ENCODE measurements at regions not wholly inside any gene's neighbourhood (a gene's known extent, or its start where the extent isn't known, plus 50 kb on each side); places are given as distances from the start of the nearest gene placed in this dataset.

DNA sequence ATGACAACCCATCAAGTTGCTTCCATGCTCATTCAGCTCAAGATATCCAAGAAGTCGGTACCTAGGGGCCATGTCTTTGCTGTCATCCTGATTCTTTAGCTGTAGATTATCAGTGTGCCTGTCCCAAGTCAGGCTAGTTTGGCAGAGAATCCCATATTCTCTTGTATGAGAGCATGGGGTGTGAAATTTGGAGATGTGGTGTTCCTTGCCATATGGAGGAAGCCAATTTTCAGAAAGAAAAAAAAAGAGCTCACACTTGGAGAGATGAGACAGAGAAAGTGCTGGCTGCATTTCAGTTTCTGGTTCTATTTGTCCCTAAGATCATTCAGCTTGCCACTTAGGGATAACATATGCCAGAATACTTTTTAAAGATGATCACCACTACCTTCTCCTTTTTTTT lies 52.3 kb upstream of the SLC4A7 start:
- Mint-ChIP-seq H3K36me3 (no peaks in the 10 kb centered on the region), H3K4me3 (no peak overlapping the region), H3K27ac (no peak overlapping the region), H3K4me1 (peaks cover 62% of the 10 kb centered on the region), H3K27me3 (ENCODE audit: low read depth) (no peaks in the 10 kb centered on the region), H3K9me3 (no peaks in the 10 kb centered on the region)
- DNase-seq (ENCODE audit: low spot score) = no peak
- ChIA-PET POLR2A (no interaction called here), CTCF (no interaction called here)
- no peak for TF ChIP-seq RELA (CRISPR knock-in tag; IDR thresholded peaks at IDR 0.05; ENCODE audit: borderline replicate concordance)
- TF ChIP-seq ZNF232 (CRISPR knock-in tag; IDR thresholded peaks at IDR 0.05) = no peak
- no peak for TF ChIP-seq ZNF423 (CRISPR knock-in tag; IDR thresholded peaks at IDR 0.05)
- no peak for TF ChIP-seq MAX (CRISPR knock-in tag; IDR thresholded peaks at IDR 0.05)
- no peak for TF ChIP-seq TEAD1 (CRISPR knock-in tag; IDR thresholded peaks at IDR 0.05)
- TF ChIP-seq KAT7 (CRISPR knock-in tag; IDR thresholded peaks at IDR 0.05; ENCODE audit: borderline replicate concordance) = no peak
- TF ChIP-seq, protein P1, sequence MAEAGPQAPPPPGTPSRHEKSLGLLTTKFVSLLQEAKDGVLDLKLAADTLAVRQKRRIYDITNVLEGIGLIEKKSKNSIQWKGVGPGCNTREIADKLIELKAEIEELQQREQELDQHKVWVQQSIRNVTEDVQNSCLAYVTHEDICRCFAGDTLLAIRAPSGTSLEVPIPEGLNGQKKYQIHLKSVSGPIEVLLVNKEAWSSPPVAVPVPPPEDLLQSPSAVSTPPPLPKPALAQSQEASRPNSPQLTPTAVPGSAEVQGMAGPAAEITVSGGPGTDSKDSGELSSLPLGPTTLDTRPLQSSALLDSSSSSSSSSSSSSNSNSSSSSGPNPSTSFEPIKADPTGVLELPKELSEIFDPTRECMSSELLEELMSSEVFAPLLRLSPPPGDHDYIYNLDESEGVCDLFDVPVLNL (CRISPR knock-in tag; IDR thresholded peaks at IDR 0.05; ENCODE audit: borderline replicate concordance, low read depth) = no peak
- TF ChIP-seq HMGXB4 (CRISPR knock-in tag; IDR thresholded peaks at IDR 0.05) = no peak
- TF ChIP-seq ZNF396 (CRISPR knock-in tag; IDR thresholded peaks at IDR 0.05; ENCODE audit: borderline replicate concordance) = no peak
- TF ChIP-seq ELF4 (CRISPR knock-in tag; IDR thresholded peaks at IDR 0.05; ENCODE audit: low read depth) = no peak
- TF ChIP-seq FOXK1 (CRISPR knock-in tag; IDR thresholded peaks at IDR 0.05) = no peak
- TF ChIP-seq, protein P2, sequence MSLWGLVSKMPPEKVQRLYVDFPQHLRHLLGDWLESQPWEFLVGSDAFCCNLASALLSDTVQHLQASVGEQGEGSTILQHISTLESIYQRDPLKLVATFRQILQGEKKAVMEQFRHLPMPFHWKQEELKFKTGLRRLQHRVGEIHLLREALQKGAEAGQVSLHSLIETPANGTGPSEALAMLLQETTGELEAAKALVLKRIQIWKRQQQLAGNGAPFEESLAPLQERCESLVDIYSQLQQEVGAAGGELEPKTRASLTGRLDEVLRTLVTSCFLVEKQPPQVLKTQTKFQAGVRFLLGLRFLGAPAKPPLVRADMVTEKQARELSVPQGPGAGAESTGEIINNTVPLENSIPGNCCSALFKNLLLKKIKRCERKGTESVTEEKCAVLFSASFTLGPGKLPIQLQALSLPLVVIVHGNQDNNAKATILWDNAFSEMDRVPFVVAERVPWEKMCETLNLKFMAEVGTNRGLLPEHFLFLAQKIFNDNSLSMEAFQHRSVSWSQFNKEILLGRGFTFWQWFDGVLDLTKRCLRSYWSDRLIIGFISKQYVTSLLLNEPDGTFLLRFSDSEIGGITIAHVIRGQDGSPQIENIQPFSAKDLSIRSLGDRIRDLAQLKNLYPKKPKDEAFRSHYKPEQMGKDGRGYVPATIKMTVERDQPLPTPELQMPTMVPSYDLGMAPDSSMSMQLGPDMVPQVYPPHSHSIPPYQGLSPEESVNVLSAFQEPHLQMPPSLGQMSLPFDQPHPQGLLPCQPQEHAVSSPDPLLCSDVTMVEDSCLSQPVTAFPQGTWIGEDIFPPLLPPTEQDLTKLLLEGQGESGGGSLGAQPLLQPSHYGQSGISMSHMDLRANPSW (CRISPR knock-in tag; conservative IDR thresholded peaks at IDR 0.05; ENCODE audit: low read depth) = no peak
- TF ChIP-seq SOX15 (CRISPR knock-in tag; IDR thresholded peaks at IDR 0.05) = no peak
- TF ChIP-seq PRRX2 (CRISPR knock-in tag; IDR thresholded peaks at IDR 0.05) = no peak
- TF ChIP-seq, protein P3, sequence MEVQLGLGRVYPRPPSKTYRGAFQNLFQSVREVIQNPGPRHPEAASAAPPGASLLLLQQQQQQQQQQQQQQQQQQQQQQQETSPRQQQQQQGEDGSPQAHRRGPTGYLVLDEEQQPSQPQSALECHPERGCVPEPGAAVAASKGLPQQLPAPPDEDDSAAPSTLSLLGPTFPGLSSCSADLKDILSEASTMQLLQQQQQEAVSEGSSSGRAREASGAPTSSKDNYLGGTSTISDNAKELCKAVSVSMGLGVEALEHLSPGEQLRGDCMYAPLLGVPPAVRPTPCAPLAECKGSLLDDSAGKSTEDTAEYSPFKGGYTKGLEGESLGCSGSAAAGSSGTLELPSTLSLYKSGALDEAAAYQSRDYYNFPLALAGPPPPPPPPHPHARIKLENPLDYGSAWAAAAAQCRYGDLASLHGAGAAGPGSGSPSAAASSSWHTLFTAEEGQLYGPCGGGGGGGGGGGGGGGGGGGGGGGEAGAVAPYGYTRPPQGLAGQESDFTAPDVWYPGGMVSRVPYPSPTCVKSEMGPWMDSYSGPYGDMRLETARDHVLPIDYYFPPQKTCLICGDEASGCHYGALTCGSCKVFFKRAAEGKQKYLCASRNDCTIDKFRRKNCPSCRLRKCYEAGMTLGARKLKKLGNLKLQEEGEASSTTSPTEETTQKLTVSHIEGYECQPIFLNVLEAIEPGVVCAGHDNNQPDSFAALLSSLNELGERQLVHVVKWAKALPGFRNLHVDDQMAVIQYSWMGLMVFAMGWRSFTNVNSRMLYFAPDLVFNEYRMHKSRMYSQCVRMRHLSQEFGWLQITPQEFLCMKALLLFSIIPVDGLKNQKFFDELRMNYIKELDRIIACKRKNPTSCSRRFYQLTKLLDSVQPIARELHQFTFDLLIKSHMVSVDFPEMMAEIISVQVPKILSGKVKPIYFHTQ (CRISPR knock-in tag; IDR thresholded peaks at IDR 0.05) = no peak
- TF ChIP-seq NR3C1 (CRISPR knock-in tag; conservative IDR thresholded peaks at IDR 0.05; ENCODE audit: low read depth) = no peak
- no peak for TF ChIP-seq FOXP1 (CRISPR knock-in tag; IDR thresholded peaks at IDR 0.05; ENCODE audit: borderline replicate concordance)
- no peak for TF ChIP-seq ETV6 (CRISPR knock-in tag; IDR thresholded peaks at IDR 0.05)
- TF ChIP-seq, protein P4, sequence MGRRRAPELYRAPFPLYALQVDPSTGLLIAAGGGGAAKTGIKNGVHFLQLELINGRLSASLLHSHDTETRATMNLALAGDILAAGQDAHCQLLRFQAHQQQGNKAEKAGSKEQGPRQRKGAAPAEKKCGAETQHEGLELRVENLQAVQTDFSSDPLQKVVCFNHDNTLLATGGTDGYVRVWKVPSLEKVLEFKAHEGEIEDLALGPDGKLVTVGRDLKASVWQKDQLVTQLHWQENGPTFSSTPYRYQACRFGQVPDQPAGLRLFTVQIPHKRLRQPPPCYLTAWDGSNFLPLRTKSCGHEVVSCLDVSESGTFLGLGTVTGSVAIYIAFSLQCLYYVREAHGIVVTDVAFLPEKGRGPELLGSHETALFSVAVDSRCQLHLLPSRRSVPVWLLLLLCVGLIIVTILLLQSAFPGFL (CRISPR knock-in tag; IDR thresholded peaks at IDR 0.05; ENCODE audit: borderline replicate concordance) = no peak
- no peak for ATAC-seq

Measured in WTC11 (cell line).